Right lung (tissue), 2 donors: ENCODE measurements at regions not wholly inside any gene's neighbourhood (a gene's known extent, or its start where the extent isn't known, plus 50 kb on each side); places are given as distances from the start of the nearest gene placed in this dataset.
A peak's percentile ranks its signal among the peaks of the same experiment; 100 is the strongest.

Experiments
- DNase-seq, 2 donors: peaks; one replicate each; pipeline ENCODE4 v3.0.0-alpha.2; 2013

DNA sequence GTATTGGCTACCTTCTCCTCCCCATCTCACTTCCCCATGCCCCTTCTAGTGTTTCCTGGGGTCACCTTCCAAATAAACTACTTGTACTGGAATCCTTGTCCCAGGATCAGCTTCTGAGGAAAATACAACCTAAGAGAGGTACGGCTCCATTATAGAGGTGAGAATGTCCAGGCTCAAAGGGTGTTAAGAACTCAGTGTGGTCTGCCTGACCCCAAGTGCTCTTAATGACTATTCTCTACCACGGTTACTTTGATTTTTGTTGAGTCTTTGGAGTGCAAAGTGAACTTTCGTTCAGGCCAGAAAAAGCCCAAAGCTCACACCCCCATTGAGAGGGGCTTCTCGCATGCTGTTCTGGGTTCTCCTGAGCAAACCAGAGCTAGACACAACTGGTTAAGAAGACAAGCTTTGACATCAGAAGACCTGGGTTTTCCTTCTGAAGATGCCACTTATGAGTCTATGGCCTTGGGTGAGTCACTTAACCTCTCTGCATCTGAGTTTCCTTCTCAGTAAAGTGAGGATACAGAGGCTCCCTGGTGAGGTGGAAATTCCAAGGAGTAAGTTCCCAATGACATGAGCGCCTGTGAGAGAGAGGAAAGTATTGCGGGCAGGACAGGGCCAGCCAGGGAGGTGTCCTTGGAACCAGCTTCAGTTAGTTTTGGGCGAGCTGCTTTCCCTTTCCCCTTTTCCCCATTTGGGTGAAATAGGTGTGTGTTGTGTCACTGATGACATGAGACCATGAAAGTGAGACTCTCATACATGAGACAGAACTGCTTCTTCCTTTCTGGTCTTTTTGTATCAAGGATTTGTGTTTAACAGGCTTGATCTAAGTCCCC lies 475.0 kb upstream of the PROK2 start:
- no peak for DNase-seq

DNA sequence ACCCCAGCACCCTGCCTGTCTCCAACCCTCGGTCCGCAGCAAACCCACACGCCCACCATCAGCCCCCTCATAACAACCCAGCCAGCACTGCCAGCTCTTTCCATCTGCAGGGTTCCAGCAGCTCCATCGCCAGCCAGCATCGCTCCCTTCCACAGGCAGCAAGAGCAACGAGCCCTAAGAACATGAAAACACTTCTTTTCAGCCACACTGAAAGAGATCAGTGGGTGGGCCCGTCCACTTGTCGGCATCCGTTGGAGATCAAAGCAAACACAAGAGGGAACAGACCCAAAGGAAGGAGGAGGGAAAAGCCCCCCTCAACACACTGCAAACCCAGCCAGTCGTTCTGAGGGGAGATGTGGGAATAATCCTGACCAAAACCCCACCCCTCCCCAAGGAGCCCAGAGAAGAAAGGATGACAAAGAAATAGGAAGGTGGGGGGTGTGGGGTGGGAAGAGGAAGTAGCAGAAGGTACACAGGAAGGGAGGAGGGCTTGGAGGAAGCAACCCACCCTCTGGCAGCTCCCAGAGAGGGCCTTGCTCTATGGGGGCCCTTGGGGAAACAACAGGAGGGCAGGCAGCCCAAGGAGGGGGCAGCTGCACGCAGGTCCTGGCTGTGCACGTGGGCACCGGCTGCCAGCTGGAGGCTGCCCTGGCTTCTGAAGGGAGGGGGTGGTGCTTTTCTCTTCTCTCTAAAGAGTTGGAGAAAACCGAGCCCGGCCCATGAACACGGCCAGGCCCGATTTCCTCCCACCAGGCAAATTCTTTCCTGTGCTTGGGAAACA lies 473.6 kb upstream of the PROK2 start:
- DNase-seq = no peak

- no peak for DNase-seq
Observed at GRCh38 chr3:72257738-72258137, 472.8 kb upstream of the PROK2 start.

DNA sequence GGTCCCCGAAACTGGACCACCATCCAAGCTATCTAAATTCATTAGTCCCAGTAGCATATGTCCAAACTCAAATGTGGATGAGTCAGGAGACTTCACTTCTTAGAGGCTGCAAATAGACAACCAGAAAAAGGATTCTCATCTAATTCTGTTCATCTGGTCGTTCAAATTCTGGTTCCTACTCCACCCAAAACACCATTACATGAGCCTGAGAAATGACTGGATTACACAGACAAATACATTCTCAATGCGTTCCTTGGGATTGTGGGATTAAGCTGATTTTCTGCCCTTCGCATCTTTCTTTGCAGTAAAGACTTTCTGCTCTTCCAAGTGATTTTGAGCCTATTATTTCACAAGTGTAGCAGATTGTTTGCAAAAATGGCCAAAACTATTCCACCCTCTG lies 472.3 kb upstream of the PROK2 start:
- DNase-seq = no peak

DNA sequence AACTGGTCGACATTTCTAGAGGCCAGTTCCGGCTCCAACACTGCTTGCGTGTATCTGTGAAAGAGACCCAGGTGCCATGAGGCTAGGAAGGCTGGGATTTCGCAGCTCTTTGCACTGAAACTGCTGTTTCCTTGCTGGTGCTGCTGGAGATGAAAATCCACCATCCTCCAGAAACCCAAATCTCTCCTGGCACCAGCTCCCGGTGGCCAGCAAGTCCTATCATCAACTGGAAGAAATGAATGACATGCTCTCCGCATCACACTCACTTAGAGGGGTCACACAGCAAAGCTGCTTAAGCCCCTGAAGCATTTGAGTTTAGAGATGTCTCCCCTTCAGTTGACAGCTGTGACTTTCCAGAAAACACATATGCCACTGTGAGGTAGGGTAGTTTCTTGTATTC lies 471.8 kb upstream of the PROK2 start:
- DNase-seq = no peak

DNA sequence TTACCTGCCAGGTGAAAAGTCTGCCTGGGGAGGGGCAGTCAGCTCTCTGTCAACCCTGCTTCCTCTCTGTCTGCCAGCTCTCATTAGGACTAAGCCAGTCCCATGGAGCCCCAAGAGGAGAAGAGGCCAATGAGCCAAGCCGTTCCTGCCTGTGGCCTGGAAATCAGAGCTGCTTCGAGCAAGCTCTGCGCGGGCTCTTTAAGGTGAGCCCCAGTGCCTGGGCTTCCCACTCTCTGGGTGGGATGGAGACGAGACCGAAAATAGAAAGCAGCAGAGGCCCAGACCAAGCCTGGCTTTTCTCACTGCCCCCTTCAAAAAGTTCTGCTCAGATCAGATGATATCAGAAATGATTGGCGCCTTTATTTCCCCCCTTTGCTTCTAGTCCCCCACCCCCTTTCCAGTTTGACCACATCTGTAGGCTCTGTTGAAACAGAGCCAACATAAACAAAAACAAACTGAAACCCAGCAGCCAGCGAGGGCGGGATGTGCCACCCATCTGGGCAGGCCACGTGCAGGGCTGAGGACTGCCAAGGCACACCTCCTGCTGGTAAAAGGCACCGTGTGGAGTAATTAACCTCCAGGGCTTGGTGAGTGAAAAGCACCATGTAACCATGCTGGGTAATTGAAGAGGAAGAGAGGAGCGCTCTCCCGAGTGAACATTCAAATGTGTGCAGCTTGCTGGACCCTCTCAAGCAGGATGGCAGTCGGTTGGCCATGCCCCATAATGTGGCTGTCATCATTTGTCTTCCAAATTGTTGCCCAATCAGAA lies 471.0 kb upstream of the PROK2 start:
- DNase-seq = no peak

DNA sequence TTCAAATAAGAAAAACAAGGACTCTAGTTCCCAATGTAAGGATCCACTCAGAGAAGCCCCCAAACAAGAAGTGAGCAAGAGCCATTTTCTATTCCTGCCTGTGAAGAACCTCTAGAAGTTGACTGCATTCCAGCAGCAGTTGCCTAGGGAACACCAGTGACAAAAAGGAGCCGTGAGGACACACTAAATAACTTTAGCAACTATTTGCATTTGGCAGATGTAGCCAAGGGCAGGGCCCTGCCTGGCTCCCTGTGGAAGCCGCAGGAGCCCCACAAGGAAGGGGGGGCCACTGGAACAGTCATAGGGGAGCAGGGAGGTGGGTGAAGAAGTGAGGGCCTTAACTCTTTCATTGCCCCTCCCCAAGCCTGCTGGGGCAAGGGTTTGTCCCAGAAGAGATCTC lies 470.2 kb upstream of the PROK2 start:
- peak in 1 of 2 donors; percentile 76 for DNase-seq

- DNase-seq = no peak
Observed at GRCh38 chr3:72254483-72254882, 469.5 kb upstream of the PROK2 start.

GRCh38 chr3:72250725-72251124 lies 465.8 kb upstream of the PROK2 start:
- DNase-seq = no peak

- no peak for DNase-seq
Observed at GRCh38 chr3:72248869-72249268, 463.9 kb upstream of the PROK2 start.

DNA sequence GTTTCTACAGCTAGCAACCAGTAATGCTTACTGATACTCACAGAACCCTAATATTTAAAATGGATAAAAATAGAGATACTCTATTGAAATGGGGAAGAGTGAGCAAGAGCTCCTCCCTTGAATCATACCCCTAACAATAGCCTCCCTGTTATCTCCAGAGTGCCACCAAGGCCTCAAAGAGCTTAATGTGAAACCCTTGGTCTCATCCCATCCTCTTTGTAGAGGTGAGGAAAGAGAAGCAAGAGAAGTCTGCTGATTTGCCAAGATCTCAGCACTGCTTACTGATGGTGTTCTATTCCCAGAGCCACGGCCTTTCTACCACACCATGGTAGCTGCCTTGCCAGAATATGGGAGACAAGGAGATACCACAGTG lies 463.4 kb upstream of the PROK2 start:
- no peak for DNase-seq

GRCh38 chr3:72247645-72248388 lies 462.9 kb upstream of the PROK2 start:
- DNase-seq = no peak

DNA sequence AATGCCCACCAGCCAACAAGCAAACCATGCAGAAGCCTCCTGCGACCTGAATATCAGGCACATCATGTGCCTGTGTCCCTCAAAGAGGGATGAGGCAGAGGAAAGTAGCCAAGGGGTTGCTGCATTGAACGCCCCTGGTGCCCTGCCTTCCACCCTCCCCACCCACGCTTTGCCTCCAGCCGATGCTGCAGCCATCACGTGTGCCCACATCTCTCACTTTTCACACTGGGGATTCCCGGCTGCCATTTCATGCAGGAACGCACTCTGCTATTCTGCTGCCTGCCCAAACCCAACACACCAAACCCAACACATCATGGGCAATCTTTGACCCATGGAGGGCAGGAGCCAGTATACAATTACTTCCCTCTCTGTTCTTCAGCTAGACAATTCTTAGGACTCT lies 462.2 kb upstream of the PROK2 start:
- DNase-seq = no peak

GRCh38 chr3:72246685-72247084 lies 461.7 kb upstream of the PROK2 start:
- no peak for DNase-seq

DNA sequence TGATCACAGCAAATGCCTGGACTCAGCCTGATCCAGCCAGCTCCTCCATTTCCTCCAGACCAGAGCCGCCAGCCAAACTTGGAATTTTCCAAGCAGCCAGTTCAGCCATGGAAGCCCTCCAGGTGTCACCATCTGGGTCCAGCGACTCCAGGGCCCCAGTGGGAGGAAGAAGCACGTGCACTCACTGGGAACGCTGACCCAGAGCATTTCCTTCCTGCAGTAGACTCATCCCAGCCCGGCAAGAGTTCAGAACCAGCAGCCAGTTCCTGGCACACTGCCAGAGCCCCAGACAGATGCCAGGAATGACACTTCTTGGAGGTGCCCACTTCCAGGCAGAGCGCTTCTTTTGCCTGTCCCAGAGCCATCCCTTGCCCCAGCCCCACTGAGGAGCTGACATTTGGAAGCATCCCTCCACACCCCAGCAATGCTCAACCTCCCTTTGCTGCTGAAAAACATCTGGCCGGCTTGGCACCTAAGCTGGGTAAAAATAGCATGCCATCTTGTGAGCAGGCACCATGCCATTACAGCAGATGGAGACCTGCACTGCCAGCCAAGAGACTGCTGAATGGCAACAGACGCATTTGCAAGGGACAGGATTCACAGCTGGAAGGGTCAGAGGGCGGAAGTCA lies 460.3 kb upstream of the PROK2 start:
- DNase-seq = no peak

DNA sequence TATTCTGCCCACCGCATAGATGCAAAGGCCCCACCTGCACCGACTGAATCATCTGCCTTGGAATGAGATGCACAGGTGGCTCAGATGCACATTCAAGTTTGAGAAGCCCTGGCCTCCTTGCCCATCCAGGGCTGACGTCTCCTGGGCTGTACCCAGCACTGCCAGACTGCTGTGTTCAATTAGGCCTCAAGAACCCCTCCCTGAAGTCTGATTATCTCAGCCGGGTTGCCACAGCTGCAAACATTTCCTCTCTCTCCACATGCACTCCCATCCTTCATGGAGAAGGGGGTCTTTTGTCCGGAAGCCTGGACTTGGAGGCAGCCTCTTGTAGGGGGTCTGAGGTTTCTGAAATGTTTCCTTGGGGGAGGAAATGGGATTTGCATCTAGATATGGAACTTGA lies 459.4 kb upstream of the PROK2 start:
- no peak for DNase-seq

- no peak for DNase-seq
Observed at GRCh38 chr3:72242326-72242725, 457.4 kb upstream of the PROK2 start.

GRCh38 chr3:72241525-72241924 lies 456.6 kb upstream of the PROK2 start:
- DNase-seq = no peak

DNA sequence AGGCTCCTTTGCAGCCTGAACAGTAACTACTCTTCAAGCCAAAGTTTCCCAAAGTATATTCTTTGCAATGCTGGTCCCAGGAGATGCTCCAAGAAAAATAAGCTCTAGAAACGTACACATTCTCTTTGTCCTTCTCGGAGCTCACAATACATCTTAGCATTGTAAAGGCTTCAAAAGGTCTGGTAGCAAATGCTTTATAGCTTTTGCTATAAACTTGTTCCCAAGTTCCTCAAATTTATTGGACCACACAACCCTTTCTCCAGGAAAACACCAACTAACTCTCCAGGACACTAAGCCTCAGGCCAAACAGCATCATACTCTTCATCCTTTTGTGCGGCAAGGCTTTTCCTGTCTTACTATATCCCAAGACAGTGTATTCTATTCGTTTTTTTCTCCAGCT lies 455.6 kb upstream of the PROK2 start:
- DNase-seq = no peak

- no peak for DNase-seq
Observed at GRCh38 chr3:72238801-72239200, 453.9 kb upstream of the PROK2 start.

- DNase-seq = no peak
Observed at GRCh38 chr3:72238010-72238691, 453.2 kb upstream of the PROK2 start.
